ENCODE measurements at regions not wholly inside any gene's neighbourhood (a gene's known extent, or its start where the extent isn't known, plus 50 kb on each side); places are given as distances from the start of the nearest gene placed in this dataset.

DNA sequence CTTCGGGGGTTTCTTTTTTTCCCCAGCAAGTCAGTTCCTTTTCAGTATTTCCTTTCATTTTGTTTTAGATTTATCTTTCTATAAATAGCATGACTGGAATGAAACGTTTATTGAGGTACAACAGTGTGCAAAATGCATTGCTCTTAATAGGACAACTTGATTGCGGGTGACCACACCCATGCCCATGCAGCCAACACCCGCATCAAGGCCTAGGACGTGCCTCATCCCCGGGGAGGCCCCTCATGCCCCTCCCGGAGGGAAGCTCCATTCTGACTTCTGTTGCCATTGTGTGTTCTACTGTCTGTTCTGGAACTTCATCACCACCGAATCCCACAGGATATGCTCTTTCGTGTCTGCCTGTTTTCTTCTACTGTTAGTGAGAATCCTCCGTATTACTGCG, 82.2 kb downstream of the RPS6KA4 start:
- no peak for TF ChIP-seq CTCF (IDR thresholded peaks at IDR 0.05)
- Histone ChIP-seq H3K36me3 (no peaks in the 10 kb centered on the region), H3K4me1 (no peaks in the 10 kb centered on the region), H3K9me3 (no peaks in the 10 kb centered on the region), H3K27ac (no peak overlapping the region), H3K27me3 (no peaks in the 10 kb centered on the region), H3K4me3 (no peak overlapping the region)
- DNase-seq (ENCODE audit: low spot score), result no peak

DNA sequence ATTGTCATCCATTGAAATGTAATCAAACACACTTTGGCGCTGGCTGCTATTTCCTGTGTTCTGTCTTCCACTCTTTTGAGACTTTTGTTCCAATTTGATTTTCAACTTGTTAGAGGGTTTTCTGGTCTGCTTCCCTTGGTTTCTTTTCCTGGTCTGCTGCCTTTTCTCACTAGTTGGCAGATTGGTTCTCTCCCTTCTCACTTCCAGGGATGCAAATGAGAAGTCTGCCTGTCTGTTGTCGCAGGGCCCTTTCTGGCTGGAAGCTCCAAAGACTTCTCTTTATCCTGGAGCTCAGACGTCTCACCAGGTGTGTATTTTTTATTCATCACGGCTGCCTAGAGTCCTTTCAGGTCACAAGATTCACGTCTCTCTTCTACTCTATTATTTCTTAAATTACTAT, 84.0 kb downstream of the RPS6KA4 start:
- Histone ChIP-seq H3K4me1 (no peaks in the 10 kb centered on the region), H3K4me3 (no peak overlapping the region), H3K27me3 (no peaks in the 10 kb centered on the region), H3K9me3 (no peaks in the 10 kb centered on the region), H3K36me3 (no peaks in the 10 kb centered on the region), H3K27ac (no peak overlapping the region)
- DNase-seq (ENCODE audit: low spot score), result no peak
- TF ChIP-seq CTCF (IDR thresholded peaks at IDR 0.05), result no peak

DNA sequence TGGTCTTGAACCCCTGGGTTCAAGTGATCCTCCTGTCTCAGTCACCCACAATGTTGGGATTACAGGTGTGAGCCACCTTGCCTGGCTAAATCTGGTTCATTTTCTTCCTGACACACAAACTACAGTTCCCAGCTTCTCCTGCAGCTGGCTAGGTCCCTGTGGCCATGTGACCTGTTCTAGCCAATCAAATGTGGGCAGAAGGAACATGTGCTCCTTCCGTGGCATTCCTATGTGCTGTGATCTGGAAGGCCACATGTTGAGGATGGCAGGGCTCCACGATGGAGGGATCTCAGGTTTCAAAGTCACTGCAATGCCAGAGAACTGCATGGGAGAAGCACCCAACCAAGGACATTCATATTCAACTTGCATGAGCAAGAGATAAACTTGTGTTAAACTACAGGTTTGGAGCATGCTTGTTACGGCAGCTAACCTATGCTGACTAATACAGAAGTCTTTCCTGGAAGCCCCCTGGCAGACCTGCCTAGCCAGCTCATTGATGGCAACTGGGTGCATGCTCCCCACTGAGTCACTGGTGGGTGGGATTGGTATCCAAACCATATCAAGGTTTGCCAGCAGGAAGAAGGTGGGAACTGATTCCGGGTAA, 86.0 kb downstream of the RPS6KA4 start:
- Histone ChIP-seq H3K4me3 (no peak overlapping the region), H3K4me1 (peaks cover 0 to 14% of the 10 kb centered on the region in 2 donors), H3K27ac (no peak overlapping the region), H3K9me3 (no peaks in the 10 kb centered on the region), H3K27me3 (no peaks in the 10 kb centered on the region), H3K36me3 (no peaks in the 10 kb centered on the region)
- no peak for TF ChIP-seq CTCF (IDR thresholded peaks at IDR 0.05)
- DNase-seq (ENCODE audit: low spot score), result no peak

DNA sequence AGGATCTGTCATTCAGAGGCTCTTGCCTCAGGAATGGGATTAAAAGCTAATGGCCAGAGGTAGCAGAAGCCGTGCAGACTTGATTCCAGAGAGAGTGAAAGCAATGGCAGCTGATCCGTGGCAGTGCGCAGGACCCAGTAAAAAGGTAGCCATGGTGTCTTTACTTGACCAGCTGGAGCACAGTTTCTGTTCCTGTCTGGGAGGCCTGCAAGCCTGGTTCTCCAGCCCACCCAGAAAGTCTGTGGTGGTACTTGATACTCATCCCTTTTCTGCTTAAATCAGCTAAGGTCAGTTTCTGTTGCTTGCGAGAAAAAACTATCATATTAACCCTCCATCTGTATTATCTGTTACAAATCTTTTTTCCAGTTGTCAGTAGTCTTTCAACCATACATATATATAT, 86.7 kb downstream of the RPS6KA4 start:
- TF ChIP-seq CTCF (IDR thresholded peaks at IDR 0.05), result no peak
- no peaks in the 10 kb centered on the region for H3K27me3 ChIP-seq
- peaks cover 0 to 14% of the 10 kb centered on the region in 2 donors for H3K4me1 ChIP-seq

GRCh38 chr11:64447831-64448598, 89.1 kb downstream of the RPS6KA4 start:
- Histone ChIP-seq H3K27me3 (no peaks in the 10 kb centered on the region), H3K27ac (peak overlapping the region; percentile 17 to 19)
- no peak for TF ChIP-seq CTCF (IDR thresholded peaks at IDR 0.05)

More for the DNA sequence above, 86.7 kb downstream of the RPS6KA4 start:
- Histone ChIP-seq H3K27ac (no peak overlapping the region), H3K9me3 (no peaks in the 10 kb centered on the region), H3K36me3 (no peaks in the 10 kb centered on the region), H3K4me3 (no peak overlapping the region)
- DNase-seq (ENCODE audit: low spot score), result no peak

More at GRCh38 chr11:64447831-64448598, 89.1 kb downstream of the RPS6KA4 start:
- no peak for DNase-seq (ENCODE audit: low spot score)
- no peaks in the 10 kb centered on the region for H3K36me3 ChIP-seq
- peak overlapping the region in 1 of 2 donors; percentile 40 for H3K4me3 ChIP-seq
- peaks cover 0 to 14% of the 10 kb centered on the region in 2 donors for H3K4me1 ChIP-seq
- no peaks in the 10 kb centered on the region for H3K9me3 ChIP-seq
